22Rv1 (cell line): ENCODE measurements at regions not wholly inside any gene's neighbourhood (a gene's known extent, or its start where the extent isn't known, plus 50 kb on each side); places are given as distances from the start of the nearest gene placed in this dataset.
"Not testable (repeated sequence)": the region's sequence is repeated elsewhere in the genome, so short reads cannot be mapped to it uniquely, and the experiment has no call there.

Source experiments
- CTCF ChIP-seq: fragments of 450-650 bp; IDR thresholded peaks from 2 replicates; pipeline ENCODE4 v1.5.1; 2017; ENCODE audit warnings: mild to moderate bottlenecking
- ZFX ChIP-seq: fragments of 450-650 bp; IDR thresholded peaks from 2 replicates; pipeline ENCODE4 v1.6.1; 2017; ENCODE audit warnings: antibody characterized with exemption, borderline replicate concordance

GRCh38 chr16:34018277-34018676 is 558.9 kb downstream of the TP53TG3F start:
- TF ChIP-seq CTCF, ZFX: not testable (repeated sequence)
